ENCODE measurements at regions not wholly inside any gene's neighbourhood (a gene's known extent, or its start where the extent isn't known, plus 50 kb on each side); places are given as distances from the start of the nearest gene placed in this dataset.
"Not testable (repeated sequence)": the region's sequence is repeated elsewhere in the genome, so short reads cannot be mapped to it uniquely, and the experiment has no call there.

DNA sequence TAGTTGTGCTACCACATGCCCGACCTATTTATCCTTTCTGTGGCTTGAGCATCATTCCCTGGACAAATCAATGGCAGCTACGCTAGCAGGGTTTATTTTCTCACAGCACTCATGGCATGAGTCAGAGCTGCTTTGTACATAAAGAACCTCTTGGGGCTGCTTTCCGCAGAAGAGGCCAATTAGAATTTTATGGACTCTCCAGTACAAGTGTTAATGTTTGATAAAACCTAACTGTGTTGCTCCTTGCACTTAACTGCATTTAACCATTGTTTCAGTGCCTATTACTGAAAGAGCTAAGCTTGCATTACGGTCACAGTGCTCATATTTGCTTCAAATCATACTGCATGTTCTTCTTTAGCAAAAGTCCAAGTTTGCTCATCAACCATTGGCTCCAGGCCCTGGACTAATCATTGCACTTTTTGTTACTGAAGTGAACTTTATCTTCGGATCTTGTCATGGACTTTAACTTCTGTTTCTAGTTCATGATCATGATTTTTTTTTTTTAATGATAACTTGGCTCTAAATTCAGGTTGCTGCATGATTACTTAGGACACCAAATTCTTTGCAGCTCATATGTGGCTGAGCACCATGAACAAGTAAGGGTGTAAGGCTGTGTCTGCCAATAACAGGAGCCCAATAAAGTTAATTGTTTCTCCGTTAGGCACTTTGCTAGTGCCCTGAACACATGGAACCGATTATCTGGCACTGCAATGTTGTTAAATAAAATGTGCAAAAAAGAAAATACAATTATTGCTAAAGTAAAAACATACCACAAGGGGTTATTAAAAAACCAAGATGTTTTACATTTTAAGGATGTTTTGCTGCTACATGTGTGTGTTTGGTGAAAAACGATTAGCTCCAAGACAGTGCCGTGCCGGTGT lies 492.2 kb downstream of the KCNJ2 start:
- no peak for DNase-seq

DNA sequence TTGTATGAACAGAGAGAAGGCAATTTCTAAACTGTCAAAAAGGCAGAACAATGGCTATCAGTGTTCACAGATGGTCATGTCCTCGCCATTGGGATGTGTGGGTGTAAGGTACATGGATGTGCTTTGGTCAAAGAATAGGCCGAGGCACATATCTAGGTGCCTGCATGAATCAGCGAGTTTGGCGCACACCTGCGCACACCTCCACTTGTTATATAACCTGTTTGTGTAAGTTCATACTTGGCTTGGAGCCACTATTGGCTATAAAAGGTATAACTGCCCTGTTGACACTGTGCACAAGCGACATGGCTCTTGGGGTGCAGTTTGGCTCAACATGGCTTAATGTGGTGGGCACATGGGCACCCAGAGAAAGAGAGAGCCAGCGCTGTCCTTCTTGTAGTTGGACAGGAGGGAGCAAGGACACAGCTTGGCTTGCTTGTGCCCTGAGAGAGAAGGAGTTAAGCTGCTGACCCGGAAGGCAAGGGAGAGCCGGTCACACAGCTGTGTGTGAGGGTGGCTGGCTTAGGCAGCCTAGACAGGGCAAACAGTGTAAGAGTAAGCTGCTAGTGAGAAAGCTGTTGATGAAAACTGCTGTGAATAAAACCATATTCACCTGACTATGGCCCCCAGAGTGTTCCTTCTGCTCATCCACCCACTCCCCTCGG lies 499.1 kb downstream of the KCNJ2 start:
- DNase-seq, result no peak

DNA sequence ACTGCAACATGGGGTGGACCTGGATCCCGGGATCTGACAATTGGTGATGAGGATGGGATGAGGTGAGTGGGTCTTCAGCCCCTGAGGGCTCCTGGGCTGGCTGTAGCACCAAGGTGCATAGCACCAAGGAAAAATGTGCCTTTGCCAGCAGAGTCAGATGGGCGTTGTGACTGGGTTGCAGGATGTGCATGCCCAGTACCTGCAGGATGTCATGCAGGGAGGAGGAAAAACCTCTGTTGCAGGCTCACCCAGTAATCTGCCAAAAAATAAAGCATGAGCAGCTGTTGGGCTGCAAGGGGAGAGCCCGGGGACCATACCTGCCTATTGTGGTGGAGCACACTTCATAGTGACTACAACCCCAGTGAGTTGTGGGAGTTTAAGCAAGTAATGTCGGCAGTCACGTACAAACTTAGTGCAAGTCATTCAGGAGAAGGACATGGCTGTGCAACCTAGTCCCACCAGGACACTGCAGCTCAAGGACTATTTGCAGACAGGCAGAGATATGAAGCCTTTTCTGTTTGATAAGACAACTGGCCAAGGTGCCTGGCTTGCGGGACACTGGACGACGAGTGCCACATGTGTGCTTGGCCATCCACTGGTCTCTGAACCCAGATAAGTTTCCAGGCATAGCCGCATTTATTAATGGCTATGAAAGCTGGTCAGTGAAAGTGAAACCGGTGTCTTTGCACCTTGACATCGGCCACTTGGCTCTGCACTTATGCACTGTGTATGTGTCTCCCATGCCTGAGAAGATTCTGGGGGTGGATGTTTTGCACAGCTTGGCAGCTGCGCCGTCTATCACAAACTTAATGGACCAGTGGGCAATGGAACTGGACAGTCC lies 499.8 kb downstream of the KCNJ2 start:
- no peak for DNase-seq

DNA sequence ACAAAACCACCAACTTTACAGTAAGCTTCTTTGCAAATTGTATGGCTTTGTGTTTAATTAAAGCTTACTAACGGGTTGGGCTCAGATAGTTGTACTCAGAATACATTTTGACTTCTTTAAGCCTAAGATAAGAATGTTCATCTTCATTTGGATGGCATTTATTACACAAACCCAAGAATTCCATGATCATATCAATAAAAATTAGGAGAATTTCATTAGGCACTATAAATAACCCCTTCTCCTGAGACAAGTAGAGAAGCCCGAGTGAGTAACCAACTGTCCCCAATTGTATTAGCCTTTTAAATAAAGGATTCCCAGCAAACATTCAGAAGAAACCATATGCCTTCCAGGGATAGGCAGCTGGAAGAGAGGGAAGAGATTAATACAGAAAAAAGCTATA lies 504.7 kb downstream of the KCNJ2 start:
- no peak for DNase-seq

DNA sequence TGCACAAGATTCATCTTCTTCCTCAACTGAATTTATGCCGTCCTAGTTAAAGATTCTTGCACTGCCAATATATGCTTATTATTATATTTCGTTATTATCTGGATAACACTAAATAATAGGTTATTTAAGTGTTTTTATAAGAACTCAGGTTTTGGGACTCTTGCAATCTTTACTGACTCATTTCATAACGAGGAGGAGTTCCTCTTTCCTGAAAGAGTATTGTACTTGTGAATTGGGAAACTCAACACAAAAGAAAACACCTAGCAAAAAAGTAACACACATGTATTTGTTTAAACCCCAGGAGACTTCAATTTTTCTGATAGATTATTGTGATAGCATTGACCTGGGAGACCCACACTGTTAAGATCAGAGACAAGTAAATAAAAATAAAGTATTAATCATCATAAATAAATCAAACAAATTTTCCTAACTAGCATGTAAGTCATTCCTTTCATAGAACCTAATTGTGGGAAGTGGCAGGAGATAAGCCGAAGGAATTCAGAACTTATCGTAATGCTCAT lies 505.8 kb downstream of the KCNJ2 start:
- DNase-seq, result no peak

DNA sequence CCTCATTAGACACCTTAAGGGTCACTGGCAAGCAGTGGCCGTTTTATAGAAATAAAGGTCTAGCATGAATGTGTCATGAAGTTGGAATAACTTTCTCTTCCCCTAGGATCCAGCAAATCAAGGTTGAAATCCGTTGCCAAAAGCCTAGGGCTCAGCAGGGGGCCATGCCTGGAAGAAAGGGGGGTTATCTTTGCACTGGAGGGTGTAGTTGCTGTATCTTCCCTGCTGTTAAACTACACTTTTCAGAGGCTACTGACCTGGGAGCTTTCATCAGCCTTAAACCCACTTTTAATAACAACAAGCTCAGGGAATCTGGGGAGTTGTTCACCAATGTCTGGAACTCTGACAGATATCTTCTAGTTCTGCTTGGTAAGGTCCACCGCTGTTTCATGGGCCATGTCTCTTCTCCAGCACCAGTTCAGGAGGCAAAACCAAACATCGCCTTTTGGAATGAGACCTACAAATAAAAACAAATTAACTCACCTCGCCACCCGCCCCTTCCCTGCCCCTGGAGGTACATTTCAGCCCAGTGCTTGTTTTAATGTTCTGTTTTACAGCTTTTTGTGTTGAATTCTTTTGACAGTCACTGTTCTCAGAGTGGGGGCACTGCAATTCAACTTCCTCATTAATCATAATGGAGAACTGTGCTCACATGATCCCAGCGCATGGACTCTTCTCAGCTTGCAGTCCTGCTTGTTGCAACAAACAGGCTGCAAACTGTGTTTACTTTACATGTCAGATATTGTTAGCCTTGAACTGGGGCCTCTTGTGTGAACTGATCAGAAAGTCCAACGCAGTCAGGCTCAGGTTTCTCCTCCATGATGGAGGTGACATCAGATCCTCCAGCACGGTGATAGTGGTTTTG lies 508.7 kb downstream of the KCNJ2 start:
- no peak for DNase-seq

DNA sequence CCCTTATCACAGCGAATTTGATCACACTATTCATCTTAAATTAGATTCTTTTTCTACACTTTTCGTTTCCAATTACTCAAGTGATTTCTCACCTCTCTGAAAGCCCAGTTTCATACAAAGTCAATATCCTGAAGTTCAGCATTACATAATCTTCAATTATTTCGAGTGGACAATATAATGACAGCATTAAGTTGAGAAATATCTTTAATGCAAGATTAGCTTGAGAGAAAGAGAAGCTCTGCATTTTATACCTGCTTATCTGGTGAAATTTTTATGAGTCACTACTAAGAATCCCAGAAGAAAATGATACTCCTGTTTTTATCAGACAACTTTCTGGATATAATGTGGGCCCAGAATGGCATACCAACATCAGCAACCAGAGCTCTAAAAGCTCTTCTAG lies 509.6 kb downstream of the KCNJ2 start:
- no peak for DNase-seq

DNA sequence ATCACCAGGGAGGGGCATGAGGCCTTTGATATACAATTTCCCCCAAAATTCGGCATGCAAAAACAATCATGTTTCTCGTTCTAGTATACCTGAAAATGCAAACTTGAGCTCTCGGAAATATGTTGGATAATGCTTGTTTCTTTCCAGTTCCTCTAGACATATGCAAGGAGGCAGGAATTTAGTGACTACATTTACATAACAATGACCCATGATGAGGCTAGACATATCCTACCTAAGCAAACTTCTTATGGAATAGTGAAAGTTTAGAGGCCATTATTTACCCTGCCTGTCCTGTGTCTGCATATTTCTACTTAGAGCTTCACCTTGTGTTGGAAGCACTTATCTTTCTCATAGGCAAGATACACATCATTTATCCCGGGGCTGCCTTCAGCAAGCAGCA lies 514.6 kb downstream of the KCNJ2 start:
- no peak for DNase-seq

DNA sequence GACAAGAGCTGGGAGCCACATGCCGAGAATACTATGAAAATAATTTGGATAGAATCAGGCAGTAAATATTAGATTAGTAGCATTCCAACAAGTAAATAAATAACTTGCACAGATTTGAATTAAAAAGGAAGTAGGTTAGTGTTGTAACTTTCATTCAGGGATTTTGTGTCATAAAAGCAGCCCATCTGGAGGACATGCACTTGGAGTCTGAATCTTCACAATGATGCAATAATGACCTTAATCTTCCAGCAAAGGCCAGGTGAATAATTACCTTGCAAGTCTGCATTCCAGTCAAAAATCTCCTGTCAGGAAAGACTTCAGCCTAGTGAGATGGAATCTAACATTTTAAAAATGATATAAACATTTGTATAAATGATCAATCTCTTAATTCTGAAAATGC lies 518.1 kb downstream of the KCNJ2 start:
- DNase-seq, result no peak

DNA sequence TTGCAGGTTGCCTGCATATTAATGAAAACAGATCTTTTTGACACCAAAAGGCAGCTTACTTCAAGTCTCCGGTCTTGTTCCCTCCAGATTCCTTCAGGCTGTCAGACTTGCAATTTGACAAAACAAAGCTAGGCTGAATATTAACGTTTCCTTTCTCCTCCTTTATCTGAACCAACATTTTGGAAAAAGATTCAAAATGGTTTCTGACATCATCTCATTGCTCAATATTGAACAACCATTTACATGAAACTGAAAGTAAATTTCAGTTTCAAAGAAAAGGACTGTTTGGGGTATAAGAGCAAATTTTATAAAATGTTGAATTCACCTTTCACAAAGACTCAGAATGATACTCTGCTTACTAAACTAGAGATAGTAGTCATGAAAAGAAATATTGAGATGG lies 521.8 kb downstream of the KCNJ2 start:
- DNase-seq, result no peak

DNA sequence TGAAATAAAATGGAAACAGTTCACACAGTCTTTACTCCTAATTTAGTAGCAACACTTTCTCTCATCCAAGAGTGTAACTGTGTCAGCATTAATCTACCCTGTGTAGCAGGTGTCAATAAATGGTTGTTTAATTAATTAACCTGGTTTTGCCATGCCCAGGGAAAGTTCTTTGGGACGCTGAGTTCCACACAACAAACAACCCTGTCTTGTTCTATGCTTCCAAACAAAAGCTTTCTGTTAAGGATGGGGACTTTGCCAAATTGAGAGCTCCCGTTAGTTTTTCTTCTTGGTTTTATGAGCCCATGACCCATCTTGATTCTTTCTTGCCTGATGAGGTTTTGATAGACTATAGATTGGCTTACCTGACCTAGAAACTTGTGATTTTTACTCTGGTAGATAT lies 530.1 kb downstream of the KCNJ2 start:
- no peak for DNase-seq

DNA sequence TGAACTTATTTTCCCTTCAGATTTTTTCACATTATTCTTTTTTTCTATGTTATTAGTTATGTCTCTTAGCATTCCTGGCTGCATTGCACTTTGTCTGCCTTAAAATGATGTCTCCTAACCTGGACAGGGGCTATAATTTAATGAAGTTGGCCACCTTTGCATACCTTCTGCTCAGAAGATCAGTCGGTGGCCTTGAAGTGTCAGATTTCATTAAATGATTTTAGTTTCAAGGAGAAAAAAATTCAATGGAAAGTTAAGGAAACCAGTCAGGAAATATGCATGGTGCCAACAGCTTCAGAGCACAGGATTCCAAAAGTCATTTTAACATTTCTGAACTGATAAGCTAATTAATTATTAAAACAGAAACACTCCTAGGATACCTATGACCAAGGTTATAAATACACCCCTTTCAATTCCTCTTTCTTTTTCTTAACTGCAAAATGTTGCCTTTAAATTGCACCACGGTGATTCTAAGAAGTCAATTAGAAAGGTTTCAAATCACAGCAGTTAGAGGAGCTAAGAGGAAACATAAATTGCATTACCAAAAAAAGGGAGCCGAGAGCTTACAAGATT lies 533.4 kb downstream of the KCNJ2 start:
- DNase-seq, result no peak

DNA sequence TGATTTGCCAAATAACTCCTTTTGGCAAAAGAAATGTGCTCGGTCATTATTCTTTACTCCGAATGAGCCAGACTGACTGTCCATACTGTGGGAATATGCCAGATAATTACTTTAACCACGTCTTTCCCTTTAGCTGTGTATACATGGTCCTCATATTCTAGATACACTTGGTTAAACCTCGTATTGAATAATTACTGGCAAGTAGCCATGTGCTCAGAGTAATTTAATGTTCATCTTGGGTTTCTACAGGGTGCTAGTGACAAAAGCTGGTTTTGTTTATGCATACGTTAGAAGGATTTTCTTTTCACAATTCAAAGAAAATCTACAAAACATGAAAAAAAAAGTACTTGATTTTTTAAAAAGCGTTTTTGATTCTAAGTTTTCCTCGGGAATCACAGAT lies 540.3 kb downstream of the KCNJ2 start:
- DNase-seq, result no peak

DNA sequence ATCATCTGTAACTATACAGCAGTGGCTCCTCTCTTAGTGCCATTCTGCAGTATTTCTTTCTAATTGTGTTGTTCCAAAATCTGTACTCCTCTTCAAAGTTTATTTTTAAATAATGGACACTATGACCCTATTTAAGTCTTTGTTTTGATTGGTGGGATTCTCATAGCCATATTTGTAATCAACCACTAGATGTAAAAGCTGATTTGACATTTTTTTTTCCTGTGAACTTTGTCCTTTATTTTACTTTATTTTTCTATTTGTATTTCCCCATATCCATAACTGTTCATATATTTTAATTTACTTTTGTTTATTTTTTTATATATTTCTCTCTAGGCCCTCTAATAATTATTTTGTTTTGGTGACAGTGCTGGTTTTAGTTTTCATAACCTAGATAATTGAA lies 544.4 kb downstream of the KCNJ2 start:
- DNase-seq, result no peak

DNA sequence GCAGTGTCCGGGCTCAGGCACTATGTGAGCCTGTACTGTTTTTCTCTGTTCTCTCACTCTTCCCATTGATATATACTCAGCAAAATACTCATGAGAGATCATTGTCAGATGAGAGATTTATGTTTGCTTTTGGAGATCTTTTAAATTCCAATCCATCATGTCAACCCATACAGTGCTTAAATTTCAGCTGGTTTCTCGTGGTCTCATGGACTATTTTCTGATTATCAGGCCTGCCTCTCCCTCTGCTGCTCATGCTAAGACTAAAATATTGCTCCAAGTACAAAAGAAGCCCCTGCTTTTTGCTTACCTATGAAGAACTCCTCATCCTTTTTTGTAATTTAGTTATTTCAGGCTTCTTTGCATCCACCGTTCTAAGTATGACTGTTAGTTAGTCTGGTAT lies 547.2 kb downstream of the KCNJ2 start:
- DNase-seq, result no peak

DNA sequence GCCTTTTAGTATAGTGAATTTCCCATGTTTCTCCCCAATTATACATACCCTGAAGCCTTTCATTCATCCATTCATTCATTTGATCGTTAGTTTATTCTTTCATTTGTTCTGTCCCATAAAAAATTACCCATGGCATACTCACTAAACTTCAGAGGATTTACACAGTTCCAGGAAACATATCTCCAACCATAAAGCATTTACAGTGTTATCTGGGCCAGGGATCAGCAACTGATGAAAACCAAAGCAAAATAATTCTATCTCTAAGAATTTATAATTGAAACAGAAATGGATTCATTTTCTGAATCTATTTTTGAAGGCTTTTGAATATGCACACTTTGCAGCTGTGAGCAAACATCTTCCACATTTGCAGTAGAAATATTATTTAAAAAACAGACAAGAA lies 547.7 kb downstream of the KCNJ2 start:
- no peak for DNase-seq

DNA sequence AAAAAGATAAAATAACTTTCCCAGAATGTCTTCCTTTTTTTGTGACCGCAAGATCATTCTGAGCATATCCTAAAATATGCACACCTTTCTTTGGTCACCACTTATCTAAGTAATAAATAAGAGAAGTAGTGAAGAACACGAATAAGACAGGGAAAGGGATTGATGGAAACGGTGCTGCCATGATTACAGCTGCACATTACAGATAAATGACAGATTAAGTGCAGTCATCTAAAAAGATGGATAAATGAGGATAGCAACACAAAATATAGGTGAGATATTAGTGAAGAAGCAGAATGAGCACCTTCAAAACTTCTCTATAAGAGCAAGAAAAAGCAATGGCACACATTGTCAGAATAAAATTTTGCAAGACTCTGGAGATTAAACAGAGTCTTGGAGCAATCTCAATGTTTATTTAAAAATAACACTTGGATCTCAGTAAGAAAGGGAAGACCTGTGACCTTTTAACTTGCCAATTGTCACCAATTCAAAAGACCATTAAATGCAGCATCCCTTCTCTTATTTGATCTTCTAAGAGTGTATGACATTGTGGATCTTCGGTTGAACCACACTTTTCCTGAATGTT lies 567.1 kb downstream of the KCNJ2 start:
- no peak for DNase-seq

DNA sequence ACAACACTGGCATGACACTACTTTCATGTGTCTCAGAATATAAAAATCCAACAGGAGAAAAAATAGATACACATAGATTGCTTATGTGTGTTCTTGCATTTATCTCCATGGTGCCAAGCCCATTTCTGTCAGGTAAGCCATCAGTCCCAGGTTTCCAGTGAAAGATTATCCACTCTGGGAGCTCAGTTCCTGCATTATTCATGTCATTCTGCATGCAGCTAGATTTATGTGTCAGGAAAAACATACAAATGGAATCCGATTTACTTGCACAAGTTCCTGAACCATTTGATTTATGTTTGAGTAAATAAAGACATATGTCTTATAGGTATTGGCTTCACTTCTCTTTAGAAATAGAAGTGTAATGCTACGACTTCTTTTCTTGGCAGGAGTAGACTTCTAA lies 569.7 kb downstream of the KCNJ2 start:
- DNase-seq, result no peak

DNA sequence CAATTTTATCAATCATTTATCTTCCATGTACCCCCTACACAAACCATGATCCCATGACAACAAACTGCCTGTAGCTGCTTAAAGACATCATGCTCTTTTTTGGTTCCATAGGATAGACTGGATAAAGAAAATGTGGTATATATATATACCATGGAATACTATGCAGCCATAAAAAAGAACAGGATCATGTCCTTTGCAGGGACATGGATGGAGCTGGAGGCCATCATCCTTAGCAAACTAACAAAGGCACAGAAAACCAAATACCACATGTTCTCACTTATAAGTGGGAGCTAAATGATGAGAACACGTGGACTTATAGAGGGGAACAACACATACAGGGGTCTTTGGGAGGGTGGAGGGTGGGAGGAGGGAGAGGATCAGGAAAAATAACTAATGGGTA lies 577.2 kb downstream of the KCNJ2 start:
- not testable (repeated sequence) for DNase-seq

DNA sequence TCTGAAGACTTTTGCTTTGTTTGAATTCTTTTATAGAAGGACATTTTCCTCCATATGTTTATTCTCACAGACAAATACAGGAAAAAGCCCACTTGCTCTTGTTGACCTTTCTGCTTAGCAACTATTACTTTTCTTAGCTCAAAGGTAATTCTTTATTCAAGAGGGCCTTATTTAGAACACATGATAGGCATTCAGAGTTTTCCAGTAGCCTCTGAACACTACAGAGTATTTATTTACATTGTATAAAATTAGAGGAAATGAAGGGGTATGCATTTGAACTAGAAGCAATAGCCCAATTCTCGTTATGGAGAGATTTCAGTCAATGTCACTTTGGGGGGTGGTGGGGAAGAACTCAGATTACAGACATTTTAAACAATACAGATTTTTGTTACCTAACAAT lies 581.7 kb downstream of the KCNJ2 start:
- DNase-seq, result no peak

DNA sequence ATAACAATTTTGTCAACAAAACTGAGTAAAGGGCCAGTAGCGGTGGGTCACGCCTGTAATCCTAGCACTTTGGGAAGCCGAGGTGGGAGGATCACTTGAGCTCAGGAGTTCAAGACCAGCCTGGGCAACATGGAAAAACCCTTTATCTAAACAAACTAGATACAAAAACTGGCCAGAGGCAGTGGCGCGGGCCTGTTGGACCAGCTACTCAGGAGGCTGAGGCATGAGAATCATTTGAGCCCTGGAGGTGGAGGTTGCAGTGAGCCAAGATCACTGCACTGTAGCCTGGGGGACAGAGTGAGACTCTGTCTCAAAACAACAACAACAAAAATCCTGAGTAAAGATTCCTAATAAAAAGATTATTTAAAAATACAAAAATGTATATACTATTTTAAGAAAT lies 583.1 kb downstream of the KCNJ2 start:
- not testable (repeated sequence) for DNase-seq

Measured in CD4-positive, alpha-beta T cell treated with Interleukin-4 for 1 hour (primary cell).